H9 (cell line): ENCODE measurements at regions not wholly inside any gene's neighbourhood (a gene's known extent, or its start where the extent isn't known, plus 50 kb on each side); places are given as distances from the start of the nearest gene placed in this dataset.

Source experiments
- DNase-seq: peaks from one replicate; pipeline ENCODE4 v3.0.0-alpha.2; 2017
- H2AFZ ChIP-seq: one replicate; pipeline ENCODE4 v1.6.1; 2013; ENCODE audit warnings: mild to moderate bottlenecking, low read length, control low read depth, moderate library complexity
- H2AK5ac ChIP-seq: 2 replicates; pipeline ENCODE4 v1.6.1; 2013; ENCODE audit warnings: low read length, control low read depth, mixed read lengths; ENCODE audit not compliant: insufficient read length
- H2BK120ac ChIP-seq: one replicate; pipeline ENCODE4 v1.6.1; 2013; ENCODE audit warnings: low read depth, mild to moderate bottlenecking, low read length, control low read depth, inconsistent platforms; ENCODE audit not compliant: poor library complexity, severe bottlenecking
- H2BK12ac ChIP-seq: 2 replicates; pipeline ENCODE4 v1.6.1; 2013; ENCODE audit warnings: low read length, control low read depth, mixed read lengths, low read depth; ENCODE audit not compliant: insufficient read length
- H2BK15ac ChIP-seq: 2 replicates; pipeline ENCODE4 v1.6.1; 2013; ENCODE audit warnings: low read depth, low read length, control low read depth
- H2BK20ac ChIP-seq: one replicate; pipeline ENCODE4 v1.6.1; 2013; ENCODE audit warnings: low read depth, mild to moderate bottlenecking, low read length, control low read depth, inconsistent platforms; ENCODE audit not compliant: poor library complexity, severe bottlenecking
- H2BK5ac ChIP-seq: 2 replicates; pipeline ENCODE4 v1.6.1; 2013; ENCODE audit warnings: low read length, control low read depth, mixed read lengths; ENCODE audit not compliant: insufficient read length
- H3K14ac ChIP-seq: 2 replicates; pipeline ENCODE4 v1.6.1; 2013; ENCODE audit warnings: low read length, control low read depth; ENCODE audit not compliant: insufficient read depth
- H3K18ac ChIP-seq: 2 replicates; pipeline ENCODE4 v1.6.1; 2013; ENCODE audit warnings: low read depth, mild to moderate bottlenecking, mixed read lengths, low read length, control low read depth; ENCODE audit not compliant: insufficient read length
- H3K23ac ChIP-seq: 2 replicates; pipeline ENCODE4 v1.6.1; 2013; ENCODE audit warnings: low read length, control low read depth, mixed read lengths, low read depth; ENCODE audit not compliant: insufficient read length
- H3K23me2 ChIP-seq: 2 replicates; pipeline ENCODE4 v1.6.1; 2013; ENCODE audit warnings: low read depth, mild to moderate bottlenecking, mixed read lengths, low read length, control low read depth; ENCODE audit not compliant: insufficient read length, poor library complexity, severe bottlenecking
- H3K27ac ChIP-seq: 2 replicates; pipeline ENCODE4 v1.5.1; 2013; ENCODE audit warnings: low read length, control low read depth, mixed read lengths, low read depth; ENCODE audit not compliant: insufficient read length
- H3K27me3 ChIP-seq: 2 replicates; pipeline ENCODE4 v1.6.1; 2013; ENCODE audit warnings: low read length, control low read depth, inconsistent platforms; ENCODE audit not compliant: insufficient read depth
- H3K4ac ChIP-seq: 2 replicates; pipeline ENCODE4 v1.6.1; 2013; ENCODE audit warnings: low read depth, mild to moderate bottlenecking, control low read depth, inconsistent platforms, low read length, moderate library complexity
- H3K4me1 ChIP-seq: 2 replicates; pipeline ENCODE4 v1.6.1; 2013; ENCODE audit warnings: low read length, control low read depth, inconsistent platforms; ENCODE audit not compliant: insufficient read depth
- H3K4me2 ChIP-seq: 2 replicates; pipeline ENCODE4 v1.6.1; 2013; ENCODE audit warnings: low read length, control low read depth, mixed read lengths; ENCODE audit not compliant: insufficient read length, insufficient read depth
- H3K56ac ChIP-seq: 2 replicates; pipeline ENCODE4 v1.6.1; 2013; ENCODE audit warnings: low read depth, mild to moderate bottlenecking, mixed read lengths, low read length, control low read depth; ENCODE audit not compliant: insufficient read length
- H3K79me1 ChIP-seq: 2 replicates; pipeline ENCODE4 v1.6.1; 2013; ENCODE audit warnings: low read depth, mild to moderate bottlenecking, moderate library complexity, low read length, control low read depth, inconsistent platforms; ENCODE audit not compliant: insufficient read depth, poor library complexity, severe bottlenecking
- H3K79me2 ChIP-seq: 2 replicates; pipeline ENCODE4 v1.6.1; 2013; ENCODE audit warnings: low read length, control low read depth, inconsistent platforms; ENCODE audit not compliant: insufficient read depth
- H3K9ac ChIP-seq: 2 replicates; pipeline ENCODE4 v1.6.1; 2013; ENCODE audit warnings: low read length, control low read depth, mixed read lengths; ENCODE audit not compliant: insufficient read length; ENCODE audit errors: extremely low read depth
- H3K9me3 ChIP-seq: one replicate; pipeline ENCODE4 v1.6.1; 2013; ENCODE audit warnings: low read depth, low read length, inconsistent platforms; ENCODE audit not compliant: control insufficient read depth
- H3T11ph ChIP-seq: one replicate; pipeline ENCODE4 v1.6.1; 2013; ENCODE audit warnings: mild to moderate bottlenecking, low read length, control low read depth, inconsistent platforms
- H4K20me1 ChIP-seq: one replicate; pipeline ENCODE4 v1.6.1; 2013; ENCODE audit not compliant: control insufficient read depth, insufficient read length, insufficient read depth
- H4K5ac ChIP-seq: 2 replicates; pipeline ENCODE4 v1.6.1; 2013; ENCODE audit warnings: low read depth, mild to moderate bottlenecking, mixed read lengths, low read length, control low read depth; ENCODE audit not compliant: insufficient read length
- H4K8ac ChIP-seq: replicated peaks from 2 replicates; pipeline ENCODE4 v1.6.1; 2013; ENCODE audit warnings: low read length, control low read depth, mixed read lengths, low read depth; ENCODE audit not compliant: insufficient read length
- H4K91ac ChIP-seq: 2 replicates; pipeline ENCODE4 v1.6.1; 2013; ENCODE audit warnings: low read depth, mild to moderate bottlenecking, moderate library complexity, mixed read lengths, low read length, control low read depth; ENCODE audit not compliant: insufficient read length
- H3K27ac Mint-ChIP-seq, 3 experiments: 2 replicates in 2 of 3; 3 replicates in 1 of 3; pipeline ENCODE4 v1.8.0; 2020 to 2021; ENCODE audit warnings: mixed read lengths in 3 of 3, mild to moderate bottlenecking in 1 of 3, moderate library complexity in 1 of 3
- H3K27me3 Mint-ChIP-seq: 2 replicates; pipeline ENCODE4 v1.8.0; 2021; ENCODE audit warnings: low read depth, mild to moderate bottlenecking, moderate library complexity, mixed read lengths
- H3K36me3 Mint-ChIP-seq, 3 experiments: 2 replicates in 2 of 3; 3 replicates in 1 of 3; pipeline ENCODE4 v1.8.0; 2020 to 2021; ENCODE audit warnings: low read depth in 3 of 3, mixed read lengths in 3 of 3; ENCODE audit not compliant: insufficient read depth in 1 of 3
- H3K4me1 Mint-ChIP-seq, 2 experiments: 2 replicates each; pipeline ENCODE4 v1.8.0; 2020; ENCODE audit warnings: mixed read lengths in 2 of 2
- H3K4me3 Mint-ChIP-seq, 2 experiments: 2 replicates in 1 of 2; 3 replicates in 1 of 2; pipeline ENCODE4 v1.8.0; 2020 to 2021; ENCODE audit warnings: mild to moderate bottlenecking in 2 of 2, mixed read lengths in 2 of 2, moderate library complexity in 1 of 2
- H3K9me3 Mint-ChIP-seq, 2 experiments: 2 replicates in 1 of 2; 3 replicates in 1 of 2; pipeline ENCODE4 v1.8.0; 2020; ENCODE audit warnings: mild to moderate bottlenecking in 2 of 2, mixed read lengths in 2 of 2, moderate library complexity in 1 of 2
- WGBS: extraction: QIAGEN DNeasy Blood & Tissue Kit; methylation state at CpG from one replicate; pipeline ENCODE4 v1.1.7; 2013; ENCODE audit warnings: missing lambda C conversion rate, low lambda C conversion rate, mixed read lengths; ENCODE audit not compliant: insufficient read length; ENCODE audit errors: extremely low coverage; 5-methylcytosine and 5-hydroxymethylcytosine counted together
- TF ChIP-seq, protein P1 (sequence below): fragments of 200-600 bp; sonication (generic); conservative IDR thresholded peaks from 3 replicates; pipeline ENCODE4 v1.8.0; 2021; ENCODE audit warnings: antibody characterized with exemption, mild to moderate bottlenecking

DNA sequence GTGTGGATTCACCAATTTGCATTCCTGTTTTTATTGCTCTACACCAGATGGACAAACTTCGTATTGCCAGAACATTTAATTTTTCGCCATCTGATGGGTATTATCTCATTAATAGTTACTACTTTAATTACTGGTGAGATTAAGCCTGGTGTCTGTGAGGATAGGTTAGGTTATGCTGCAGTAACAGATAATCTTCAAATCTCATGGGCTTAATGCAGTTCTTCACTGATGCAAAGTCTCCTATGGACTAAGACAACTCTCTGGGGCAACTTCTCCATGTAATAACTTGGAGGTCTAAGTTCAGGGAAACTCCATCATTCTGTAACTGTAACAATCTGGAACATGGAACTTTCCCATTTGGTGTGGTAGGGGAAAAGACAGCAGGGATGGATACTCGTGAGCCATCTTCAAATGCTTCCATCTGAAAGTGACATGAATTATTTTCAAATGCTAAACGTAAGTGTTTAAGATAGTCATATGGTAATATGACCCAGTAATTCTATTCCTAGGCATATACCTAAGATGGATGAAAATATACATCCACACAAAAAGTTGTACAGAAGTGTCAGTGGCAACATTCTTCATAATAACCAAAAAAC lies 111.6 kb downstream of the LEPR start:
- Histone ChIP-seq H4K8ac (no peak overlapping the region), H3K27ac (no peak overlapping the region)
- no CpG with 5 or more reads among the region's 4 CpGs for WGBS

More for the DNA sequence above, 111.6 kb downstream of the LEPR start:
- H3K23me2 ChIP-seq = no peaks in the 10 kb centered on the region
- H3K79me1 ChIP-seq = no peaks in the 10 kb centered on the region
- Mint-ChIP-seq H3K4me3 (no peak overlapping the region), H3K36me3 (peaks cover 0 to 9% (median 2%) of the 10 kb centered on the region in 3 experiments; a peak in 2 of 7 replicates), H3K27ac (no peak overlapping the region), H3K9me3 (peaks cover 5 to 10% of the 10 kb centered on the region in 2 experiments), H3K4me1 (peaks cover 0 to 5% of the 10 kb centered on the region in 2 experiments; a peak in 1 of 4 replicates), H3K27me3 (peaks cover 11% of the 10 kb centered on the region)
- H3K18ac ChIP-seq = no peak overlapping the region
- no peak overlapping the region for H2BK12ac ChIP-seq
- H3K4me1 ChIP-seq = no peaks in the 10 kb centered on the region
- H2BK15ac ChIP-seq = no peak overlapping the region
- no peak overlapping the region for H3K56ac ChIP-seq
- TF ChIP-seq, protein P1, sequence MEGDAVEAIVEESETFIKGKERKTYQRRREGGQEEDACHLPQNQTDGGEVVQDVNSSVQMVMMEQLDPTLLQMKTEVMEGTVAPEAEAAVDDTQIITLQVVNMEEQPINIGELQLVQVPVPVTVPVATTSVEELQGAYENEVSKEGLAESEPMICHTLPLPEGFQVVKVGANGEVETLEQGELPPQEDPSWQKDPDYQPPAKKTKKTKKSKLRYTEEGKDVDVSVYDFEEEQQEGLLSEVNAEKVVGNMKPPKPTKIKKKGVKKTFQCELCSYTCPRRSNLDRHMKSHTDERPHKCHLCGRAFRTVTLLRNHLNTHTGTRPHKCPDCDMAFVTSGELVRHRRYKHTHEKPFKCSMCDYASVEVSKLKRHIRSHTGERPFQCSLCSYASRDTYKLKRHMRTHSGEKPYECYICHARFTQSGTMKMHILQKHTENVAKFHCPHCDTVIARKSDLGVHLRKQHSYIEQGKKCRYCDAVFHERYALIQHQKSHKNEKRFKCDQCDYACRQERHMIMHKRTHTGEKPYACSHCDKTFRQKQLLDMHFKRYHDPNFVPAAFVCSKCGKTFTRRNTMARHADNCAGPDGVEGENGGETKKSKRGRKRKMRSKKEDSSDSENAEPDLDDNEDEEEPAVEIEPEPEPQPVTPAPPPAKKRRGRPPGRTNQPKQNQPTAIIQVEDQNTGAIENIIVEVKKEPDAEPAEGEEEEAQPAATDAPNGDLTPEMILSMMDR = no peak
- H3K14ac ChIP-seq = no peak overlapping the region
- H2AFZ ChIP-seq = no peak overlapping the region
- H3K9ac ChIP-seq = no peak overlapping the region
- no peak overlapping the region for H3K23ac ChIP-seq
- H4K91ac ChIP-seq = no peak overlapping the region
- H3K27me3 ChIP-seq = peaks cover 1% of the 10 kb centered on the region
- no peak overlapping the region for H3K4ac ChIP-seq
- H4K5ac ChIP-seq = no peak overlapping the region
- H3T11ph ChIP-seq = no peak overlapping the region
- H2BK20ac ChIP-seq = no peak overlapping the region
- H2BK5ac ChIP-seq = no peak overlapping the region
- H4K20me1 ChIP-seq = no peaks in the 10 kb centered on the region
- no peak overlapping the region for H2BK120ac ChIP-seq
- H2AK5ac ChIP-seq = no peak overlapping the region
- H3K79me2 ChIP-seq = no peaks in the 10 kb centered on the region
- H3K4me2 ChIP-seq = no peak overlapping the region
- no peaks in the 10 kb centered on the region for H3K9me3 ChIP-seq
- DNase-seq = no peak
